ENCODE measurements at regions not wholly inside any gene's neighbourhood (a gene's known extent, or its start where the extent isn't known, plus 50 kb on each side); places are given as distances from the start of the nearest gene placed in this dataset.

GRCh38 chr4:14829795-14830194, 172.5 kb upstream of the CPEB2 start:
- TF ChIP-seq CTCF (IDR thresholded peaks at IDR 0.05; ENCODE audit: extremely low read depth, low read depth, low read length): no peak
- H3K4me1 ChIP-seq (ENCODE audit: insufficient read depth, low read length): peaks cover 3% of the 10 kb centered on the region
- H3K27ac ChIP-seq (ENCODE audit: low read depth, low read length): no peak overlapping the region
- no peaks in the 10 kb centered on the region for H3K27me3 ChIP-seq (ENCODE audit: insufficient read depth, low read length)
- no peak overlapping the region for H3K4me3 ChIP-seq (ENCODE audit: insufficient read depth, low read length)
- no peak overlapping the region for H3K4me2 ChIP-seq (ENCODE audit: insufficient read depth, low read length)
- no peaks in the 10 kb centered on the region for H3K79me2 ChIP-seq (ENCODE audit: insufficient read depth, low read length)
- H3K36me3 ChIP-seq (ENCODE audit: insufficient read depth, low read length): no peaks in the 10 kb centered on the region
- H4K20me1 ChIP-seq (ENCODE audit: insufficient read depth, low read length): no peaks in the 10 kb centered on the region
- no peak for DNase-seq (ENCODE audit: insufficient read length, low spot score, missing footprints)
- no peaks in the 10 kb centered on the region for H3K9me3 ChIP-seq (ENCODE audit: low read depth, low read length)
- no peak overlapping the region for H2AFZ ChIP-seq (ENCODE audit: low read length)

GRCh38 chr4:14831416-14831815, 170.9 kb upstream of the CPEB2 start:
- Histone ChIP-seq H4K20me1 (ENCODE audit: insufficient read depth, low read length) (no peaks in the 10 kb centered on the region), H3K79me2 (ENCODE audit: insufficient read depth, low read length) (no peaks in the 10 kb centered on the region), H3K27me3 (ENCODE audit: insufficient read depth, low read length) (no peaks in the 10 kb centered on the region), H3K4me3 (ENCODE audit: insufficient read depth, low read length) (no peak overlapping the region), H3K9me3 (ENCODE audit: low read depth, low read length) (no peaks in the 10 kb centered on the region), H3K4me2 (ENCODE audit: insufficient read depth, low read length) (no peak overlapping the region), H3K27ac (ENCODE audit: low read depth, low read length) (no peak overlapping the region), H3K4me1 (ENCODE audit: insufficient read depth, low read length) (peaks cover 3% of the 10 kb centered on the region), H2AFZ (ENCODE audit: low read length) (no peak overlapping the region), H3K36me3 (ENCODE audit: insufficient read depth, low read length) (no peaks in the 10 kb centered on the region)
- no peak for TF ChIP-seq CTCF (IDR thresholded peaks at IDR 0.05; ENCODE audit: extremely low read depth, low read depth, low read length)
- DNase-seq (ENCODE audit: insufficient read length, low spot score, missing footprints): no peak

- no peak for TF ChIP-seq CTCF (IDR thresholded peaks at IDR 0.05; ENCODE audit: extremely low read depth, low read depth, low read length)
- Histone ChIP-seq H3K4me1 (ENCODE audit: insufficient read depth, low read length) (peaks cover 3% of the 10 kb centered on the region), H4K20me1 (ENCODE audit: insufficient read depth, low read length) (no peaks in the 10 kb centered on the region), H3K36me3 (ENCODE audit: insufficient read depth, low read length) (no peaks in the 10 kb centered on the region), H3K9me3 (ENCODE audit: low read depth, low read length) (no peaks in the 10 kb centered on the region), H3K79me2 (ENCODE audit: insufficient read depth, low read length) (no peaks in the 10 kb centered on the region), H3K4me3 (ENCODE audit: insufficient read depth, low read length) (no peak overlapping the region), H2AFZ (ENCODE audit: low read length) (no peak overlapping the region), H3K27me3 (ENCODE audit: insufficient read depth, low read length) (no peaks in the 10 kb centered on the region), H3K27ac (ENCODE audit: low read depth, low read length) (no peak overlapping the region), H3K4me2 (ENCODE audit: insufficient read depth, low read length) (no peak overlapping the region)
- no peak for DNase-seq (ENCODE audit: insufficient read length, low spot score, missing footprints)
Observed at GRCh38 chr4:14833053-14833452, 169.2 kb upstream of the CPEB2 start.

- no peak overlapping the region for H3K27ac ChIP-seq (ENCODE audit: low read depth, low read length)
- DNase-seq (ENCODE audit: insufficient read length, low spot score, missing footprints): peak; percentile 17
- no peak overlapping the region for H3K4me3 ChIP-seq (ENCODE audit: insufficient read depth, low read length)
- no peaks in the 10 kb centered on the region for H3K36me3 ChIP-seq (ENCODE audit: insufficient read depth, low read length)
- H3K27me3 ChIP-seq (ENCODE audit: insufficient read depth, low read length): no peaks in the 10 kb centered on the region
- H3K4me1 ChIP-seq (ENCODE audit: insufficient read depth, low read length): no peaks in the 10 kb centered on the region
- no peaks in the 10 kb centered on the region for H3K79me2 ChIP-seq (ENCODE audit: insufficient read depth, low read length)
- H4K20me1 ChIP-seq (ENCODE audit: insufficient read depth, low read length): no peaks in the 10 kb centered on the region
- no peak overlapping the region for H2AFZ ChIP-seq (ENCODE audit: low read length)
- H3K4me2 ChIP-seq (ENCODE audit: insufficient read depth, low read length): no peak overlapping the region
- TF ChIP-seq CTCF (IDR thresholded peaks at IDR 0.05; ENCODE audit: extremely low read depth, low read depth, low read length): no peak
- H3K9me3 ChIP-seq (ENCODE audit: low read depth, low read length): no peaks in the 10 kb centered on the region
Observed at GRCh38 chr4:14834382-14834781, 167.9 kb upstream of the CPEB2 start.
